UCSD-AML1 (cell line): ENCODE measurements at regions not wholly inside any gene's neighbourhood (a gene's known extent, or its start where the extent isn't known, plus 50 kb on each side); places are given as distances from the start of the nearest gene placed in this dataset.

ENCODE experiments used
- DNase-seq: peaks from one replicate; lab custom pipeline; 2025; ENCODE audit not compliant: unreplicated experiment; lab: John Stamatoyannopoulos, UW

- DNase-seq = no peak
Measured at GRCh38 chr21:19771881-19772280, 1226.3 kb upstream of the NCAM2 start.

DNA sequence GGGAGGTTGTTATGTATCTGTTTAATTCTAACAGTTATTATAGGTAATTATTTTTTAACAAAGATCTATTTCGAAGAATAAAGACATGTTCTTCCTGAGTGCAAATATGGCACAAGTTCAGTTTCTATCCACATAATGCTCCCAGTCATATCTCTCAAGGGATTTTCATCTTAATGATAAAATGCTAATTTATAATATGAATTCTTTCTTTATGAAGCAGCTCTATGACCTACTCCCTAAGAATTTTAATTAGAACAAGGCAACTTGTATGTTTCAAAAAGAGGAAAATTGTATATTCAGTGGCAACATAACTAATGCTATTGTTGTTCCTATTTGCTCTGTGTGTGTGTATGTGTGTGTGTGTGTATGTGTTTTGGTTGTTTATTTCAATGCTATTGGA lies 1222.1 kb upstream of the NCAM2 start:
- DNase-seq = no peak

DNA sequence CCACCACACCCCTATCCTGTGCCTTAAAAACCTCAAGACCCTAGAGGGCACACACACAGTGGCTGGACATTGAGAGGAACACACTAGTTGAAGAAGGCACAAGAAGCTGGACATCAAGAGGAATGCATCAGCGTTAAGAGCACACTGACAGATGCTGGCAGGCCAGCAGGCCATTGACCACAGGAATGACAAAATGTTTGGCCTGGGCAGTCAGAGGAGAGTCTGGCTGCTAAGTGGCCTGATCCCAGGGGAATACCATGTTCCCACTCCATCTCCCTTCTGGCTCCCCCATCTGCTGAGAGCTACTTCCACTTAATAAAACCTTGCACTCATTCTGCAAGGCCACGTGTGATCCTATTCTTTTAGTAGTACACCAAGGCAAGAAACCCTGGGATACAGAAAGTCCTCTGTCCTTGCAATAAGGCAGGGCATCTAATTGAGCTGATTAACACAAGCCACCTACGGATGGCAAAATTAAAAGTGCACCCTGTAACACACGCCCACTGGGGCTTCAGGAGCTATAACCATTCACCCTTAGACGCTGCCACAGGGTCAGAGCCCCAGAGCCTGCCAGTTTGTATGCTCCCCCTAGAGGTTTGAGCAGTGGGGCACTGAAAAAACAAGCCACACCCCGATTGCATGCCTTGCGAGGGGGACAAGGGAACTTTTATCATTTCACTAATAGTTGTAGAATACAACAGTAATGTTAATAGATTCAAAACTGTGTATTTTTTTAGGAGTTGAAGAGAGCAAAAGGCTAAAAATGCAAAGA lies 1216.1 kb upstream of the NCAM2 start:
- no peak for DNase-seq

DNA sequence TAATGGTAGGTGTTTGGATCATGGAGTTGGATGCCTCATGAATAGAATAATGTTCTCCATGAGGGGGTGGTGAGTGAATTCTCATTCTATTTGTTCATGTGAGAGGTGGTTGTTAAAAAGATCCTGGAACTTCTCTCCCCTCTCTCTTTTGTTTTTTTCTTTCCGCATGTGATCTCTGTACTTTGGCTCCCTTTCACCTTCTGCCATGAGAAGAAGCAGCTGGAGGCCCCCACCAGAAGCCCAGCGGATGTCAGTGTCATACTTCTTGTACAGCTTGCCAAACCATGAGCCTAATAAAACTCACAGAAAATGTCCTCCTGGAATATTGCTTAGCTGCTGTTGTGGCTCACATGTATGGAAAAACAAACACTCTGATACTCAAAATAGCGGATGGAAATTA lies 1212.3 kb upstream of the NCAM2 start:
- no peak for DNase-seq

- no peak for DNase-seq
Measured at GRCh38 chr21:19792004-19792403, 1206.2 kb upstream of the NCAM2 start.

GRCh38 chr21:19807201-19807600 lies 1191.0 kb upstream of the NCAM2 start:
- DNase-seq = no peak

- DNase-seq = no peak
Measured at GRCh38 chr21:19810779-19811178, 1187.4 kb upstream of the NCAM2 start.

- no peak for DNase-seq
Measured at GRCh38 chr21:19830446-19830845, 1167.8 kb upstream of the NCAM2 start.

DNA sequence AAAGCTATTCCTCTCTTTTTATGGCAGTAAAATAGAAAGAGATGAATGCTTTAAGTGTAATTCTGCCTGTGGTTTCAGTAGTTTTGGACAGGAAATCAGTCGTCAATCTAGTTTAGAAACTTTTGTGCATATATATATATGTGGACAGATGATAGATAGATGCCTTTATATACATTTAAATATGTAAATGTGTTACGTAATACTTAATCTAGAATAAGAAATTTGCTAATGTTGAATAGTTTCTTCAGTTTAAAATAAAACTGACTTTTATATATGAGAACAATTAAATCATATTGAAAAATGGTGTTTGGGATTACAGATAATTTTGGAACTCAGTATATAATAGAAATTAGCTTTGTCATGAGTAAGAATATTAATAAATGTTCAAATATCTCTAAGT lies 1165.7 kb upstream of the NCAM2 start:
- no peak for DNase-seq

DNA sequence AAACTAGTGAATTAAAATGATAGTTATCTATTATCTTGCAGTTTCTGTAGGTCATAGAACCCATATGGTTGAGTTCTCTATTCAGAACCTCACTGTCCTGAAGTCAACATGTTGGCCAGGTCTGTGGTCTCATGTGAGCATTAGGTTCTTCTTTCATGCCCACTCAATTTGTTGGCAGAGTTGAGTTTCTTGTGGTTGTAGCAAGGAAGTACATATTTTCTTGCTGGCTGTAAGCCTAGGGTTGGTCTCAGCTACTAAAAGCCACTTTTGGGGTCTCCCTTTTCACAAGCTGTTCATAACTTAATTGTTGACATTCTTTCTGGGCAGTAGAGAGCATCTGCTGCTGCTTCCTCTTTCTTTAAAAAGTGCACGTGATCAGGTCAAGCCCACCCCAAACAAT lies 1165.1 kb upstream of the NCAM2 start:
- no peak for DNase-seq

GRCh38 chr21:19842601-19843000 lies 1155.6 kb upstream of the NCAM2 start:
- no peak for DNase-seq

DNA sequence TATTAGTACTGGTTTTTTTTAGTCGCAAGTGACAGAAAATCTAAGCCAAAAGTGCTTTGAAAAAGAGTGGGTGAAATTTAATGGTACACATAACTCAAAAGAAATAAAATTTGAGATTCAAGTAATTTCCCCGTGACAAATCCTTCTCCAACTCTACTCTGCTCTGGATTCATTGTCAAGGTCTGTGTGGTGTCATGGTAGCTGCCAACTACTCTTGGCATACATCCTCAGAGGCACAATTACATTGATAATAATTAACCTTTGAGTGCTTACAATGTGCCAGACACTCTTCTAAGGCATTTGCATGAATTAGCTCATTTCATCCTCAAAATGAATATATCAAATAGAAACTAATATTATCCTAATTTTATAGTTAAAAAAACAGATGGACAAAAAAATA lies 1153.9 kb upstream of the NCAM2 start:
- DNase-seq = no peak

GRCh38 chr21:19850157-19850556 lies 1148.1 kb upstream of the NCAM2 start:
- no peak for DNase-seq

GRCh38 chr21:19853061-19853460 lies 1145.1 kb upstream of the NCAM2 start:
- DNase-seq = no peak

DNA sequence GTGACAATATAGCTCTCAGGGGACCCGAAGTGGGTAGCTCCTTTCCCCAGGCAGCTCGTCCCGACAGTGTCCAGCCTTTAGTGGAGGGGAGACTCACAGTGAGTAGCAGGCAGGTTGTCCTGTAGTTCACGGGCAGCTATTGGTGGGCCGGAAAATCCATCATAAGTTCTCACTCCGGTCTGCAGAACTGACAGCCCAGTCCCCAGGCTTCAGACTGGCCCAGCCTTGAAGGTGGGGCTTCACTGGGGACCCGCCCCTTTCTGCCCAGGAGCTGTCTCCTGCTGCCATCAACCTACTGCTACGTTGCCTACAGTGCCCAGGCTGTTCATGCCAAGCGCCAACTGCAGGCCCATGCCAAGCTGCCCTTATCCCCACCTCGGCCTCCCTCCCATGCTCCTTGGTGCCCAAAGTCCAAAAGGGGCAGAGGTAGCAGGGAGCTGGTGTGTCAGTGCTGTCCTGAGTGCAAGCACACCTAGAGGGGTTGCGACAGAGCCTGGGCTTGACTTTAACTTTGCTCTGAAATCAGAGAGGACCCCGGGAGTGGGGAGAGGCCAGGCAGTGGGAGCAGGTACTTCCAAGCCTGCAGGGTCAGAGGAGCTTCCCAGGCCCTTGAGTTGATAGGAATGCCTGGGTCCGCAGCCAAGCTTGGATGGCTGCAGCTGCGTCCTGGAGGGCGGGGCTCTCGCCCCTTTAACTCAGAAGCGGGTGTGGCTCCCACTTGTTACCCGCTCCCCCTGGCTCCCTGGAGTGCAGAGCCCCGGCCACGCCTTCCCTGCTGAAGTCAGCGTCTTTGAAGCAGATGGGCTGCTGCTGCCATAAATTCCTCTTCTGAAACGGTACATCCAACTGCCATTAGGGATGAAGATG lies 1144.3 kb upstream of the NCAM2 start:
- no peak for DNase-seq

GRCh38 chr21:19855522-19855921 lies 1142.7 kb upstream of the NCAM2 start:
- no peak for DNase-seq

DNA sequence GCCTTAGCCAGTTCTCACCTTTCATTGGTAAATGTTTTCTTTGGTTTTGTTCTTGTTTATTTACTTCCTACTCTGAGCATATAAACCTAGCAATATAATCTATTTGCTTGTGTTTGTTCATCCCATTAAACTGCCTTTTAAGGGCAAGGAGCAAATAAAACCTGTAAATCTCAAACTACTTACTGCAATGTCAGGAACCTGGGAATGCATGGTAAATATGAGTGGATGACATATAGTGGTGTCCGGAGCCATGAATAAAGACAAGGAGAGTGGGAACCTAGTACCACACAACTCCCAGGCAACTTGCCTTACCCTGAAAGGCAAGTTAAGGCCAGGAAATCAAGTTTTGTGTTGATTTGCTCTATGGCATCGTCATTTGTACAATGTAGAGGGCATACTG lies 1133.7 kb upstream of the NCAM2 start:
- no peak for DNase-seq

DNA sequence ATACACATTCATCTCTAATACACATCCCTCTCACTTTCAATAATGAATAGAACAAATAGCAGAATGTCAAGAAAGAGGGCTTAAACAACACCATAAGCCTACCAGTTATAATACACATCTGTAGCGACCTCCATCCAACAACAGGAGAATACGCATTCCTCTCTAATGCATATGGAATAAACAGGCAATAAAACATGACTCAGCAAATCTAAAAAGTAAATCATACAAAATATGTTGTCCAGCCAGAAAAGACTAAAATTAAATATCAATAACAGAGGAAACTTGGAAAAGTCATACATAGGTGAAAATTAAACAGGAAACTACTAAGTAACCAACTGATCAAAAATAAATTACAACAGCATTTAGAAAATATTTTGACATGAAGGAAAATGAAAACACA lies 1127.5 kb upstream of the NCAM2 start:
- DNase-seq = no peak

- DNase-seq = no peak
Measured at GRCh38 chr21:19874521-19874920, 1123.7 kb upstream of the NCAM2 start.

GRCh38 chr21:19878133-19878532 lies 1120.1 kb upstream of the NCAM2 start:
- no peak for DNase-seq

- no peak for DNase-seq
Measured at GRCh38 chr21:19899645-19900044, 1098.6 kb upstream of the NCAM2 start.

DNA sequence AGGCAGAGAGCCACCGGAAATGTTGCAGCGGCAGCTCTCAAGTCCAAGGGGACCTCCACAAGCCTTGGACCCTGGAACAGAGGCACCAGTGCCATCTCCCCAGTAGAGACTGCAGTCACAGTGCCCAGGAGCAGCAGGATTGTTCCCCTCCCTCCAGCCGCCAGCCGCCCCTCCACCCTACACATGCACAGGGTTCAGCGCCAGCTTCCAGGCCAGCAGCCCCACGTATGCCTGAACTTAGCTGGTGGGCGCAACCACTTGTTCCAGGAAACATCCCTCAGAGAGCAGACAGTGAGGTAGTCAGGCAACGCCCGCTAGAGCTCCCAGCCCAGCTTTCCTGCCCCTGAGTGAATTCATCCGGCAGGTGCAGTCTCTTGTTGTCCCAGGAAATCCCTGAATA lies 1098.1 kb upstream of the NCAM2 start:
- no peak for DNase-seq
